SK-N-SH (cell line): ENCODE measurements at regions not wholly inside any gene's neighbourhood (a gene's known extent, or its start where the extent isn't known, plus 50 kb on each side); places are given as distances from the start of the nearest gene placed in this dataset.

Experiments
- EP300 ChIP-seq, 2 experiments: IDR thresholded peaks; 2 replicates each; pipeline versions ENCODE4 v1.4.0 to v1.6.1; 2012; ENCODE audit warnings: borderline replicate concordance in 1 of 2, low read depth in 1 of 2, low read length in 1 of 2
- NRF1 ChIP-seq: IDR thresholded peaks from 2 replicates; pipeline ENCODE4 v1.6.1; 2012; ENCODE audit warnings: low read depth, mild to moderate bottlenecking, low read length
- POLR2AphosphoS5 ChIP-seq: IDR thresholded peaks from 2 replicates; pipeline ENCODE4 v1.6.1; 2012; ENCODE audit warnings: low read depth, low read length
- RAD21 ChIP-seq: IDR thresholded peaks from 2 replicates; pipeline ENCODE4 v1.6.1; 2012; ENCODE audit warnings: mild to moderate bottlenecking, low read length
- RFX5 ChIP-seq: IDR thresholded peaks from 2 replicates; pipeline ENCODE4 v1.6.1; 2012; ENCODE audit warnings: mild to moderate bottlenecking, improper control_type of control experiment, low read length
- YY1 ChIP-seq: IDR thresholded peaks from 2 replicates; pipeline ENCODE4 v1.4.0; 2012; ENCODE audit warnings: low read depth, mild to moderate bottlenecking
- TF ChIP-seq, protein P1 (sequence below): fragments of 150-350 bp; IDR thresholded peaks from 2 replicates; pipeline ENCODE4 v1.6.1; 2017; ENCODE audit warnings: antibody characterized with exemption, low read length, low read depth, borderline replicate concordance
- TF ChIP-seq, protein P2 (sequence below): fragments of 200-600 bp; sonication (generic); IDR thresholded peaks from 2 replicates; pipeline ENCODE4 v1.6.1; 2017; ENCODE audit warnings: antibody characterized with exemption, mild to moderate bottlenecking, moderate library complexity

DNA sequence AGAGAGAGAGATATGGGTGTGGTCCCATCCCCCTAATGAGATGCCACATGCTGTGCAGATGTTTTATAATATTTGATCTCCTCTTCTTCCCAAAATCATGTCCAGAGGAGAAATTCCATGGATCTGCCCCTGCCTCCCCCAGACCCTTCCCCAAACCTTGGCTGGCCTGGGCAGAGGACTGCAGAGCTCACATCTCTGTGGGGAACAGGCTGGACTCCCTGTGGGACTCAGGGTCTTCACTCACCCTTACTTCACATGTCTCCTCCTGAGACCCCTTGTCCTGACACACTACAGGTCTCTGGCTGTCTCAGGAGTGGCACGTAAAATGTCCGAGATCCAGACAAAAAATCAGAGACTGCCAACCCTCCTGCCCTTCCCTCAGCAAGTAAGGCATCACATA, 76.0 kb upstream of the CAPRIN2 start:
- TF ChIP-seq YY1 (no peak), RFX5 (no peak), EP300 (IDR thresholded peaks at IDR 0.05; ENCODE audit: borderline replicate concordance in 1 of 2, low read depth in 1 of 2, low read length in 1 of 2) (no peak), POLR2AphosphoS5 (no peak), RAD21 (no peak), NRF1 (no peak)
- TF ChIP-seq, protein P1, sequence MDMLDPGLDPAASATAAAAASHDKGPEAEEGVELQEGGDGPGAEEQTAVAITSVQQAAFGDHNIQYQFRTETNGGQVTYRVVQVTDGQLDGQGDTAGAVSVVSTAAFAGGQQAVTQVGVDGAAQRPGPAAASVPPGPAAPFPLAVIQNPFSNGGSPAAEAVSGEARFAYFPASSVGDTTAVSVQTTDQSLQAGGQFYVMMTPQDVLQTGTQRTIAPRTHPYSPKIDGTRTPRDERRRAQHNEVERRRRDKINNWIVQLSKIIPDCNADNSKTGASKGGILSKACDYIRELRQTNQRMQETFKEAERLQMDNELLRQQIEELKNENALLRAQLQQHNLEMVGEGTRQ, result no peak
- TF ChIP-seq, protein P2, sequence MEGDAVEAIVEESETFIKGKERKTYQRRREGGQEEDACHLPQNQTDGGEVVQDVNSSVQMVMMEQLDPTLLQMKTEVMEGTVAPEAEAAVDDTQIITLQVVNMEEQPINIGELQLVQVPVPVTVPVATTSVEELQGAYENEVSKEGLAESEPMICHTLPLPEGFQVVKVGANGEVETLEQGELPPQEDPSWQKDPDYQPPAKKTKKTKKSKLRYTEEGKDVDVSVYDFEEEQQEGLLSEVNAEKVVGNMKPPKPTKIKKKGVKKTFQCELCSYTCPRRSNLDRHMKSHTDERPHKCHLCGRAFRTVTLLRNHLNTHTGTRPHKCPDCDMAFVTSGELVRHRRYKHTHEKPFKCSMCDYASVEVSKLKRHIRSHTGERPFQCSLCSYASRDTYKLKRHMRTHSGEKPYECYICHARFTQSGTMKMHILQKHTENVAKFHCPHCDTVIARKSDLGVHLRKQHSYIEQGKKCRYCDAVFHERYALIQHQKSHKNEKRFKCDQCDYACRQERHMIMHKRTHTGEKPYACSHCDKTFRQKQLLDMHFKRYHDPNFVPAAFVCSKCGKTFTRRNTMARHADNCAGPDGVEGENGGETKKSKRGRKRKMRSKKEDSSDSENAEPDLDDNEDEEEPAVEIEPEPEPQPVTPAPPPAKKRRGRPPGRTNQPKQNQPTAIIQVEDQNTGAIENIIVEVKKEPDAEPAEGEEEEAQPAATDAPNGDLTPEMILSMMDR, result no peak
